ENCODE measurements at regions not wholly inside any gene's neighbourhood (a gene's known extent, or its start where the extent isn't known, plus 50 kb on each side); places are given as distances from the start of the nearest gene placed in this dataset.

- TF ChIP-seq ESRRG (CRISPR knock-in tag; IDR thresholded peaks at IDR 0.05) (no peak), TOX (CRISPR knock-in tag; IDR thresholded peaks at IDR 0.05; ENCODE audit: borderline replicate concordance) (no peak), ZFP3 (CRISPR knock-in tag; IDR thresholded peaks at IDR 0.05) (no peak), ZFP30 (CRISPR knock-in tag; IDR thresholded peaks at IDR 0.05) (no peak), ZNF565 (CRISPR knock-in tag; conservative IDR thresholded peaks at IDR 0.05; ENCODE audit: low read depth) (no peak), TSHZ2 (CRISPR knock-in tag; IDR thresholded peaks at IDR 0.05) (no peak), OSR1 (CRISPR knock-in tag; IDR thresholded peaks at IDR 0.05) (no peak), CREB5 (CRISPR knock-in tag; IDR thresholded peaks at IDR 0.05; ENCODE audit: low read depth) (no peak), SNAI2 (CRISPR knock-in tag; IDR thresholded peaks at IDR 0.05) (no peak), BACH2 (CRISPR knock-in tag; IDR thresholded peaks at IDR 0.05; ENCODE audit: borderline replicate concordance) (no peak), TCF4 (CRISPR knock-in tag; IDR thresholded peaks at IDR 0.05; ENCODE audit: borderline replicate concordance) (no peak)
- no peak for ATAC-seq
These were observed 99.6 kb downstream of the OGFRL1 start for GRCh38 chr6:71388068-71388744.

GRCh38 chr6:71388856-71389527, 100.4 kb downstream of the OGFRL1 start:
- no peak for TF ChIP-seq GLIS3 (CRISPR knock-in tag; IDR thresholded peaks at IDR 0.05)
- no peak for TF ChIP-seq PPARA (CRISPR knock-in tag; IDR thresholded peaks at IDR 0.05; ENCODE audit: borderline replicate concordance)
- TF ChIP-seq RARB (CRISPR knock-in tag; IDR thresholded peaks at IDR 0.05): no peak
- TF ChIP-seq ISL1 (CRISPR knock-in tag; IDR thresholded peaks at IDR 0.05): no peak
- TF ChIP-seq OSR1 (CRISPR knock-in tag; IDR thresholded peaks at IDR 0.05): no peak
- no peak for TF ChIP-seq ZNF8 (CRISPR knock-in tag; IDR thresholded peaks at IDR 0.05)
- TF ChIP-seq ZNF70 (CRISPR knock-in tag; IDR thresholded peaks at IDR 0.05): no peak
- TF ChIP-seq TCF4 (CRISPR knock-in tag; IDR thresholded peaks at IDR 0.05; ENCODE audit: borderline replicate concordance): no peak
- no peak for TF ChIP-seq CSDC2 (CRISPR knock-in tag; IDR thresholded peaks at IDR 0.05)
- TF ChIP-seq POU6F1 (CRISPR knock-in tag; IDR thresholded peaks at IDR 0.05; ENCODE audit: borderline replicate concordance, low read depth): no peak
- TF ChIP-seq ZNF565 (CRISPR knock-in tag; conservative IDR thresholded peaks at IDR 0.05; ENCODE audit: low read depth): no peak
- no peak for TF ChIP-seq ZFP30 (CRISPR knock-in tag; IDR thresholded peaks at IDR 0.05)
- no peak for TF ChIP-seq CREB5 (CRISPR knock-in tag; IDR thresholded peaks at IDR 0.05; ENCODE audit: low read depth)
- TF ChIP-seq ARNTL (CRISPR knock-in tag; IDR thresholded peaks at IDR 0.05; ENCODE audit: borderline replicate concordance, low read depth): no peak
- no peak for TF ChIP-seq BACH2 (CRISPR knock-in tag; IDR thresholded peaks at IDR 0.05; ENCODE audit: borderline replicate concordance)
- TF ChIP-seq CSRNP3 (CRISPR knock-in tag; IDR thresholded peaks at IDR 0.05): no peak
- no peak for ATAC-seq

All from SK-N-SH treated with all-trans-retinoic acid at 6 μM for 48 hours (cell line).